Astrocyte of the spinal cord (primary cell): ENCODE measurements at regions not wholly inside any gene's neighbourhood (a gene's known extent, or its start where the extent isn't known, plus 50 kb on each side); places are given as distances from the start of the nearest gene placed in this dataset.

Source experiments
- DNase-seq: peaks from one replicate; pipeline ENCODE4 v3.0.0; 2011; ENCODE audit warnings: low read depth, low spot score
- H3K4me3 ChIP-seq: 2 replicates; pipeline ENCODE4 v1.5.1; 2011; ENCODE audit warnings: low read depth, mild to moderate bottlenecking, low read length, moderate library complexity
- in situ Hi-C: cut with HindIII; loops from 2 replicates; pipeline ENCODE4 v1.10.0; 2017; ENCODE audit warnings: low sequenced_read_pairs
- TF ChIP-seq, protein P1 (sequence below): IDR thresholded peaks from 2 replicates; pipeline ENCODE4 v1.5.1; 2012; ENCODE audit warnings: low read depth, mild to moderate bottlenecking, low read length, inconsistent platforms

DNA sequence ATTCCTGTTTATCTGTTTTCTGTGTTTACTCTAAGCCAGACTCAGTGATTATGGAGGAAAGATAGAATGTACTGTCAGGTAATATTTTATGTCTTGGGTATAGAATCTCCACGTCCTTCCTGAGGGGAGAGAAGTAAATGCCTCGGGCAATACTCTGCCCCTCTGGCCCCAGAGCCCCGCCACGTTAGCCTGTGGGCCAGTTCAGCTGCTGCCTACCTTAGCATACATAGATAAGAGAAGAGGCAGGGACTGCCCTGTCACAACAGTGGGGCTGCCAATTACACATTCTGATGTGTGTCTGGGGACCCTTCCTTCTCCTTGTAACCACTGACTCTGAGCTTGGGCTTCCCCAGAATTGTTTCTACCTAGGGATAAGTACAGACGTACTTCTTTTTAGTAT is 347.7 kb upstream of the ATP11B start:
- TF ChIP-seq, protein P1, sequence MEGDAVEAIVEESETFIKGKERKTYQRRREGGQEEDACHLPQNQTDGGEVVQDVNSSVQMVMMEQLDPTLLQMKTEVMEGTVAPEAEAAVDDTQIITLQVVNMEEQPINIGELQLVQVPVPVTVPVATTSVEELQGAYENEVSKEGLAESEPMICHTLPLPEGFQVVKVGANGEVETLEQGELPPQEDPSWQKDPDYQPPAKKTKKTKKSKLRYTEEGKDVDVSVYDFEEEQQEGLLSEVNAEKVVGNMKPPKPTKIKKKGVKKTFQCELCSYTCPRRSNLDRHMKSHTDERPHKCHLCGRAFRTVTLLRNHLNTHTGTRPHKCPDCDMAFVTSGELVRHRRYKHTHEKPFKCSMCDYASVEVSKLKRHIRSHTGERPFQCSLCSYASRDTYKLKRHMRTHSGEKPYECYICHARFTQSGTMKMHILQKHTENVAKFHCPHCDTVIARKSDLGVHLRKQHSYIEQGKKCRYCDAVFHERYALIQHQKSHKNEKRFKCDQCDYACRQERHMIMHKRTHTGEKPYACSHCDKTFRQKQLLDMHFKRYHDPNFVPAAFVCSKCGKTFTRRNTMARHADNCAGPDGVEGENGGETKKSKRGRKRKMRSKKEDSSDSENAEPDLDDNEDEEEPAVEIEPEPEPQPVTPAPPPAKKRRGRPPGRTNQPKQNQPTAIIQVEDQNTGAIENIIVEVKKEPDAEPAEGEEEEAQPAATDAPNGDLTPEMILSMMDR = no peak
- in situ Hi-C loops = no loop called here
- no peak overlapping the region for H3K4me3 ChIP-seq
- DNase-seq = no peak

DNA sequence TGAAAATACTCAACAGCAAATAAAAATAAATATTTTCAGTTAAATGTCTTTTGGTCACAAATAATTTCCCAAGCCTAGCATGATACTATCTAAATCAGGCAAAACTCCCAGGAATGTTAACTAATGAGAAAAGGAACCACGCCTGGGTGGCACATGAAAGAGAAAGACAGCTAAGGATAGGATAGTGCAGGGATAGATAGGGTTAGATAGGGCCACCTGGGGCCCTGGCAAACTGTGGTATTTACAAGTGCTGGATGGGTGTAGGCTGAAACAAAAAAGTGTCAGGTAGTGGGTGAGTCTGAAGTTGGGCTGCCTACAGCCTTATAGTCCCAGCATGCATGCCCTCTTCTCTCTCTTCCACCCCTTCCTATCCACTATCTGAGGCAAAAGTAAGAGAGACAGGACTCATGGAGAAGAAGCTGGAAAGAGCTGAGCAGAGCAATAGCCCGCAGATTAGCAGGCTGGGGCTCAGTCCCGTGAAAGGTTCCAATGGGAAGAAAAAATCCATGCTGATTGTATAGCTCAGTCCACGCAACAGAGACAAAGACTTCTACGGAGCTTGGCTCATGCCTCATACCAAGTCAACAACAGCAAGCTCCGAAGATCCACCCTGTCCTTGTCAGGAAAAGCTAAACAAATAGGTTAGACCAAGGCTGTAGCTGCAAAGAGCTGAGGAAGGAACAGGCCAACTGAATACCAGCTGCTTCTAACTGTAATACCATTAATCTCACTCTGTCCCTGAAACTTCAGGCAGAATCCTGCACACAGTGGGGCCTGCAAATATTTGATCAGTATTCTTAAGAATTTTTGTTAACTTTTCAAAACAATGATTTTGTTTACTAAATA is 342.1 kb upstream of the ATP11B start:
- no peak for DNase-seq
- in situ Hi-C loops = no loop called here
- TF ChIP-seq, protein P1 = no peak
- H3K4me3 ChIP-seq = no peak overlapping the region

DNA sequence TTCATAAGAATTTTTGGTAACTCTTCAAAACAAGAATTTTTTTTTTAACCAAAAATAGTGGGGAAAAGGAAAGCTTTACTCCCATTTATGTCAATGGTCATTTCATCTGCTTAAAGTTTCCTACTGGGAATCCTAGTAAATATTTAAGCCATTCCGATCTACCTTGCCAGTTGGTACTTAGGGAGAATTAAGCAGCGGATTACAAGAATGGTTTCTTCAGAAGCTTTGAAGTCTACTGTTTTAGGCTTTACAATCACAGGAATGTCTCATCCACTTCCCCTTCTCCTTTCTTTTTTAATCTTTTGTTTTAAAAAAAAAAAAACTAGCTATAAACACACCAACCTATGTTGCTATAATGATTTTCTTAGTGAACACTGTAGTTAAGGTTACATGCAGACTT is 341.4 kb upstream of the ATP11B start:
- no peak for DNase-seq
- no peak overlapping the region for H3K4me3 ChIP-seq
- in situ Hi-C loops = no loop called here
- TF ChIP-seq, protein P1 = no peak

DNA sequence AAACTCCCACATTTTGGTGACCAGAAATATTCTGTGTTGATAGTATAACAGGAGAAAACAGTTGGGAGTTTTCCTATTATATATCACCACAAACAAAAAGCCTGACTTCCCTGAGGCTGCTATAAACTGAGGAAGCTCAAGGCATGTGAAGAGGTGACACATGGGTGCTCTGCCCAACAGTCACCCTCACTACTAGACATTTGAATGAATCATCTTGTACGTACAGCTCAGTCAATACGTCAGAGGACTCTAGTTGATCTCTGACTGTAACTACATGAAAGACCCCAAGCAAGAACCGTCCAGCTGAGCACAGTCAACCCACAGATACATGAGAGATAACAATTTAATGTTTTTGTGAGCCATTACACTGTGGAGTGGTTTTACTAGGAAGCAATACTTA is 338.3 kb upstream of the ATP11B start:
- no peak for DNase-seq
- in situ Hi-C loops = no loop called here
- TF ChIP-seq, protein P1 = no peak
- H3K4me3 ChIP-seq = no peak overlapping the region

DNA sequence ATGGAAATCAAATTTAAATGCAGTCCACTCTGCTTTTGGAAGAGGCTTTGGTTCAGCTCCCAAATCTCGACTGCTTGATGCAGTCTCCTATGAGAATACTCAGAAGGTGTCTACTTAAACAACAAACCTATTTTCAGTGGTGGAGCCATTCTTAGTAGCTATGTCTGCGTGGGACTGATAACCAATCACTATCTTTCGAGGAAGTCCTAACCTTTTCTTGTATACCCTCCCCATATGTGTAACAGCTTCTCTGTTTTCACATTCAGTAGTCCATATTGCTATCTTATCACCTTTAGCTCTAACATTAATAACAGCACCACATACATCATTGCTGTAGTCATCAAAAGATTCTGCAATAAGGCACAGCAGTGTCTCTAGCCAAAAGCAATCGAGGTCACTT is 333.0 kb upstream of the ATP11B start:
- TF ChIP-seq, protein P1 = no peak
- H3K4me3 ChIP-seq = no peak overlapping the region
- DNase-seq = no peak
- in situ Hi-C loops = no loop called here

DNA sequence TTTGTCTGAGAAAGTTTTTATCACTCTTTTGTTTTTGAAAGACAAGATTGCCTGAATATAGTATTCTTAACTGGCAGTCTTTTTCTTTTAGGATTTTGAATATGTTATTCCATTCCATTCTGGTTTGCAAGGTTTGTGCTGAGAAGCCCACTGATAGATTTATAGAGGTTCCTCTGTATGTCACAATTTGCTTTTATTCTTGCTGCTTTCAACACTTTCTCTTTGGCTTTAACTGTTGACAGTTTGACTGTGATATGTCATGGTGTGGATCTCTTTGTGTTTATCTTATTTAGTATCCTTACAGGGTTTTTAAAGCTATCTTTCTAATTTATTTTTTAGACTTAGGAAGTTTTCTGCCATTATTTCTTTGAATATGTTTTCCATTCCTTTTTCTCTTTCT is 331.2 kb upstream of the ATP11B start:
- in situ Hi-C loops = no loop called here
- no peak for DNase-seq
- no peak overlapping the region for H3K4me3 ChIP-seq
- TF ChIP-seq, protein P1 = no peak
